ENCODE measurements at regions not wholly inside any gene's neighbourhood (a gene's known extent, or its start where the extent isn't known, plus 50 kb on each side); places are given as distances from the start of the nearest gene placed in this dataset.
"Not testable (repeated sequence)": the region's sequence is repeated elsewhere in the genome, so short reads cannot be mapped to it uniquely, and the experiment has no call there.

DNA sequence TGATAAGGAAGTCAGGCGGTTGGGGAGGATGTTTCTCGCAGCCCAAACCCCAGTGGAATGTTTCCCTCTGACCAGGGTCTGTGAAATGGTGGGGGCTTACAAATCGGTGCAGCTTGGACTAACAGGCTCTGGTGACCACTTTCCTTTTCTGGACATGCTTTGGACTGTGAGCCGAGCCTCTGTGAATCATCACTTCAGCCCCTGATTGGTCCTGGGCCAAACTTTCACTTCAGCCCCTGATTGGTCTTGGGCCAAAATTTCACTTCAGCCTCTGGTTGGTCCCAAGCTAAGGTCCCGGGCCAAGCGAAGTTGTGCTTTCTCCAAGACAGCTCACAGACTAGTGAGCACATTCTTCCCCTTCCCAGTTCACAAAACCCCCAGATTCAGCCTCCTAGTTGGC lies 223.7 kb upstream of the ANKRD20A1 start:
- H2AK9ac ChIP-seq (replicated peaks; ENCODE audit: low read depth, low read length, poor library complexity); H3K18ac ChIP-seq (ENCODE audit: low read depth, low read length); H4K8ac ChIP-seq (ENCODE audit: low read depth in 2 of 2, low read length in 2 of 2); H2BK5ac ChIP-seq (ENCODE audit: low read depth, low read length, poor library complexity, severe bottlenecking); H2BK15ac ChIP-seq (ENCODE audit: low read depth, low read length); H3K14ac ChIP-seq (replicated peaks; ENCODE audit: low read depth, low read length); in situ Hi-C loops (cut with MboI; ENCODE audit: low sequenced_read_pairs); H3K4me3 ChIP-seq (ENCODE audit: insufficient read depth, low read depth, low read length); H2BK20ac ChIP-seq (ENCODE audit: low read depth, low read length); H4K20me1 ChIP-seq (ENCODE audit: insufficient read depth, low read length); H3K79me1 ChIP-seq (ENCODE audit: low read depth in 1 of 2, low read length in 2 of 2); CTCF ChIA-PET; POLR2A ChIA-PET (ENCODE audit: unreplicated experiment); H2BK120ac ChIP-seq (ENCODE audit: low read depth, low read length); DNase-seq; H3K9me3 ChIP-seq (ENCODE audit: control insufficient read depth, insufficient read depth, low read length); H3K4ac ChIP-seq (ENCODE audit: low read depth, low read length); H3K36me3 ChIP-seq (ENCODE audit: control insufficient read depth, insufficient read depth, low read length); H3K9me1 ChIP-seq (ENCODE audit: insufficient read depth, low read length); H3K4me1 ChIP-seq (ENCODE audit: control insufficient read depth, insufficient read depth, low read length); H4K91ac ChIP-seq (ENCODE audit: insufficient read depth, low read depth, low read length); H2AK5ac ChIP-seq (ENCODE audit: low read depth, low read length); ATAC-seq (ENCODE audit: low read depth); H3K9ac ChIP-seq (ENCODE audit: low read depth, low read length); BruUV-seq (replicated peaks); H3K4me2 ChIP-seq (ENCODE audit: low read depth, low read length); H4K5ac ChIP-seq (ENCODE audit: low read depth, low read length); H3K27ac ChIP-seq (ENCODE audit: insufficient read depth, low read length); intact Hi-C loops (cut with micrococcal nuclease); H3K27me3 ChIP-seq (ENCODE audit: control insufficient read depth, insufficient read depth, low read length); H3K56ac ChIP-seq (ENCODE audit: extremely low read depth, insufficient read depth, low read length); dilution Hi-C loops (cut with HindIII; ENCODE audit: low sequenced_read_pairs, unreplicated experiment); H3K23ac ChIP-seq (ENCODE audit: low read depth, low read length); H2AFZ ChIP-seq (replicated peaks; ENCODE audit: low read length, poor library complexity): not testable (repeated sequence)
- WGBS, 2 experiments (ENCODE audit: extremely low coverage in 2 of 2, insufficient read length in 1 of 2) = no CpG with 5 or more reads among the region's 6 CpGs

DNA sequence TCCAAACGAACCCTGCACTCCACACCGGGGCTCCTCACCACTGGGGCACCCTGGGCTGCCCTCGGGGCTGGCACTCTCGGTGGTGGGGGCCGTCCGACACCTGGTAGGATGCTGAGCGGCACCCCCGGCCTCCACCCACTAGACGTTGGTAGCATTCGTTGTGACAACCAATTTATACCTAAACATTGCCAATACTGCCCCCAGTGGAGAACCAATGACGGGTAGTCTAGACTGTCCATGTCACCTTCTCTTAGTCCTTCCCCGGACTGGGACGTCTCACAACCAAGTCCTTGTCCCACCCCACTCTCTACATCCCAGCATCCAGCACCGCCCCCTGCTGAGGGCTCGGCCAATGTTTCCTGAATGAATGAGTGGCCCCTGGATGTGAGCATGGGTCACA lies 246.8 kb upstream of the ANKRD20A1 start:
- H2AK5ac ChIP-seq (ENCODE audit: low read depth, low read length); H3K79me1 ChIP-seq (ENCODE audit: low read depth in 1 of 2, low read length in 2 of 2); H4K5ac ChIP-seq (ENCODE audit: low read depth, low read length); H4K20me1 ChIP-seq (ENCODE audit: insufficient read depth, low read length); in situ Hi-C loops (cut with MboI; ENCODE audit: low sequenced_read_pairs); H3K9ac ChIP-seq (ENCODE audit: low read depth, low read length); H3K4me2 ChIP-seq (ENCODE audit: low read depth, low read length); H3K9me3 ChIP-seq (ENCODE audit: control insufficient read depth, insufficient read depth, low read length); H3K56ac ChIP-seq (ENCODE audit: extremely low read depth, insufficient read depth, low read length); BruUV-seq (replicated peaks); H3K4ac ChIP-seq (ENCODE audit: low read depth, low read length); H3K18ac ChIP-seq (ENCODE audit: low read depth, low read length); H3K23ac ChIP-seq (ENCODE audit: low read depth, low read length); H3K4me1 ChIP-seq (ENCODE audit: control insufficient read depth, insufficient read depth, low read length); H3K9me1 ChIP-seq (ENCODE audit: insufficient read depth, low read length); H3K14ac ChIP-seq (replicated peaks; ENCODE audit: low read depth, low read length); H2AFZ ChIP-seq (replicated peaks; ENCODE audit: low read length, poor library complexity); H3K27me3 ChIP-seq (ENCODE audit: control insufficient read depth, insufficient read depth, low read length); H2AK9ac ChIP-seq (replicated peaks; ENCODE audit: low read depth, low read length, poor library complexity); POLR2A ChIA-PET (ENCODE audit: unreplicated experiment); H4K8ac ChIP-seq (ENCODE audit: low read depth in 2 of 2, low read length in 2 of 2); dilution Hi-C loops (cut with HindIII; ENCODE audit: low sequenced_read_pairs, unreplicated experiment); ATAC-seq (ENCODE audit: low read depth); H2BK5ac ChIP-seq (ENCODE audit: low read depth, low read length, poor library complexity, severe bottlenecking); H3K36me3 ChIP-seq (ENCODE audit: control insufficient read depth, insufficient read depth, low read length); H3K4me3 ChIP-seq (ENCODE audit: insufficient read depth, low read depth, low read length); H4K91ac ChIP-seq (ENCODE audit: insufficient read depth, low read depth, low read length); CTCF ChIA-PET; H3K27ac ChIP-seq (ENCODE audit: insufficient read depth, low read length); intact Hi-C loops (cut with micrococcal nuclease); DNase-seq; H2BK120ac ChIP-seq (ENCODE audit: low read depth, low read length); H2BK20ac ChIP-seq (ENCODE audit: low read depth, low read length); H2BK15ac ChIP-seq (ENCODE audit: low read depth, low read length): not testable (repeated sequence)
- WGBS, 2 experiments (ENCODE audit: extremely low coverage in 2 of 2, insufficient read length in 1 of 2) = 57% methylated on average over 6 of the region's 15 CpGs; no CpG with 5 or more reads in 1 of the 2 experiments
